NCI-H446 (cell line): ENCODE measurements at regions not wholly inside any gene's neighbourhood (a gene's known extent, or its start where the extent isn't known, plus 50 kb on each side); places are given as distances from the start of the nearest gene placed in this dataset.

Experiments
- DNase-seq, 2 experiments: peaks; one replicate each; lab custom pipeline; 2025; lab: John Stamatoyannopoulos, UW

- no peak for DNase-seq
Measured at GRCh38 chr5:61596265-61596664, 264.2 kb downstream of the ZSWIM6 start.

DNA sequence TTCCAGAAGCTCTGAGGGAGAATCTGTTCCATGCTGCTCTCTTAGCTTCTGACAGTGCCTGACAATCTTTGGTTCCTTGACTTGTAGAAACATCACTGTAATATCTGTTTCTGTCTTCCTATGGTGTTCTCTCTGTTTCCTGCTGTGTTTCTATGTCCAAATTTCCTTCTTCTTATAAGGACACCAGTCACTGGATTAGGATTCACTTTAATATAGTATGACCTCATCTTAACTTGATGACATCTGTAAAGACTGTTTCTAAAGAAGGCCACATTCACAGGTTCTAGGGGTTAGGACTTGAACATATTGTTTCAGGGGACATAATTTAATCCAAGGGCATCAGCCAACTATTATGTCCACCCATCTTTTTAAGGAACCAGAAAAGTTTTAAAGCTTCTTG lies 265.6 kb downstream of the ZSWIM6 start:
- DNase-seq = no peak

- DNase-seq = no peak
Measured at GRCh38 chr5:61598126-61598525, 266.1 kb downstream of the ZSWIM6 start.

DNA sequence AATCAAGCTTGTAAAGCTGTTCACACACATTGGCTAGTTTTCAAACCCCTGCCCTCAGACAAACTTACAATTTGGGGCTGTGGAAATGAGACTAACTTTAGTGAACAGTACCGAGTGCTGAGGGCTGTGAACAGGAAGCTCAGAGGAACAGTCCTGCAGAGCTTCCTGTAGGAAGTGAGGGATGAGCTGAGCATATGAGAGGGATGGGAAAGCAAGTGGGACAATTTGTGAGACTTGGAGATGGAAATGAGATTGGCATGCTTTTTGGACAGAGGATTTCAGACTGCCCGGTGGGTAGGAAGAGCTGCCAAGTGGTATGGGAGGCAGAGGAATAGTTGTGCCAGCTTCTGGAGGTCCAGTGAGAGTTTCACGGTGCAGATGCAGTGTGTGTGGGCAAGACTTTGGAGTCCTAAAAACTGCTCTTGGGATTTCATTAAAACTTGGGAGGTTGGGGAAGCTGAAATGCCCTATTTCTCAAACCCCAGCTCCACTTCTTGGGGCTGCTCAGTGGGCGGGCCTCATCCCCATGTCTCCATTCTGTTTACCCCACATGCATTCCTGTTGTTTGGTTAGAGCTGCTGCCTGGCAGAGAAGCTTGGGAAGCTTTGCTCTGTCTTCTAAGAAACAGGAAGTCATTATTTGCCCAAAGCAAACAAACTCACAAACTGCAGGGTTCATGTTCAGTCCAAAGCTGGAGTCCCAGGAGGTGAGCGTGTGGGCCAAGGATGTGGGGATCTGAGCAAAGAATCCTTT lies 267.5 kb downstream of the ZSWIM6 start:
- DNase-seq = peak in 1 of 2 experiments; percentile 25

- DNase-seq = no peak
Measured at GRCh38 chr5:61600123-61600444, 268.0 kb downstream of the ZSWIM6 start.

- DNase-seq = peak in 1 of 2 experiments; percentile 48
Measured at GRCh38 chr5:61600945-61601511, 269.0 kb downstream of the ZSWIM6 start.

DNA sequence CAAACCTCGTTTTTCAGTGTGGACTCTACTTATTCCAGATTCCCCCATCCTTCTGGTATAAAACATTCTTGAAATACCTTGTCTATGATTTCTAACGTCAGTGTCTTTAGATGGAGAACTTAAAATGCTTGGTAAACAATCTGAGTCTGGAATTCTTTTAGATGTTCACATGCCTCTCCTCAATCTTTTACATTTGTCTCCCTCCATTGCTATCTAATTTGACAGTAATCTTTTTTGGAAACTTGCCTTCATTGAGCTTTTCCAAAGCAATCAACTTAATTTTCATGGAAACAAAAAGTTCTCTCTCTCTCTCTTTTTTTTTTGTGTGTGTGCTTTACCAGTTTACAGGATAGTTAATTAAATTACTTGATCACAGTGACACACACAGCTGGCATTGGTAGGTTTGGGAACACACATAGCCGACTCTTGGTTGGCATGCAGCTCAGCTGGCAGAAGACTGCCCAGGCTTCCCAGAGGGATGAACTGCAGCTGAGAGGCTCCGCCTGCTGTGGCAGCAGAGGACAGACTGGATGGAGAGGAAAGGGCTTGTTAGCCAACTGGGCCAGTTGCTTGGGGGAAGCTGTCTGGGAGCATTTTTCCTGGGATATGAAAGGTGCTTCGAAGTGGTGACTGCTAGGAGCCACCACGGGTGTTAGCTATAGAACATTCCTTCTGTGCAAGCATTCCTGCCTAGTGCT lies 271.3 kb downstream of the ZSWIM6 start:
- DNase-seq = peak; percentile 29 to 62

DNA sequence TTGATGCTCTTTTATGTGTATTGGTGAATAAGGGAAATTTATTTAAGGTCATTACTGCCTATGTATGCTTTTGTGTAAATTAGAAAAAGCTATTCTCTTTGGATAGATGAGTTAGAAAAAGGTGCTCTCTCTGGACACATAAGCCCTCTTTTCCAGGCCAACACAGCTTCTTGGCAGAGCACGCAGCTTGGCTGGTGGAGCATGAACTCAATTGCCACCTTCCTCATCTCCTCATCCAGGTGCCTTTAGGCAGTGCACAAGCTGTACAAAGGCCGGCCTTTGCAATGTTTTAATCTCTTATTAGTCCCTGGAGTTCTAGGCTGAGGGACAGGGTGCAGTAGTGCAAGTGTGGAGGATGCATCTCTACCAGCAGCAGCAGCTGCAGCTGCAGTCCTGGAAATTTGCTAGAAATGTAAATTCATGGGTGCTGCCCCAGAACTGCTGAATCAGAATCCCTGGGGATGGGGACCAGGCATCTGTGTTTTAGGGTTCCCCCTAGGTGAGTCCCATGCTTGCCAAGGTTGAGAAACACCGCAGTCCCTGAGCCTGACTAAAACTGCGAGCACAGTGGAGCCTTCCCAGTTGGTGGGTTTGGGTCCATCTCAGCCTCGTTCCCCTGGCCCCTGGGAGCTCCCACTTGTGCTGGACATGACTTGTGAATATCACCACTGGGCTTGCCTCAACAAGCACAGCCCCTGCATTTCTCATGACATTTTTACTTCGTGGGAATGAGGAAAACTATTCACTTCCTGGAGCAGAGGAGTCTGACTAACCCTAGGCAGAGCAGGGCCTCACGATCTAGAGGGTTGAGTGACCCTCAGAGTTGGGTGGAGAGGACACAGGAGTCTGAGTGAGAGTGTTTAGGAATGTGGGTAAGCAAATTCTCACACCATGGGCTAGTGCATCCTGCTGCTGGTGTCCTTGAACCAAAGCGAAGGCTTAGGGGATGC lies 272.3 kb downstream of the ZSWIM6 start:
- DNase-seq = no peak

- DNase-seq = no peak
Measured at GRCh38 chr5:61609840-61610677, 278.0 kb downstream of the ZSWIM6 start.

GRCh38 chr5:61610678-61611024 lies 278.6 kb downstream of the ZSWIM6 start:
- DNase-seq = no peak

- DNase-seq = no peak
Measured at GRCh38 chr5:61612431-61612830, 280.4 kb downstream of the ZSWIM6 start.

DNA sequence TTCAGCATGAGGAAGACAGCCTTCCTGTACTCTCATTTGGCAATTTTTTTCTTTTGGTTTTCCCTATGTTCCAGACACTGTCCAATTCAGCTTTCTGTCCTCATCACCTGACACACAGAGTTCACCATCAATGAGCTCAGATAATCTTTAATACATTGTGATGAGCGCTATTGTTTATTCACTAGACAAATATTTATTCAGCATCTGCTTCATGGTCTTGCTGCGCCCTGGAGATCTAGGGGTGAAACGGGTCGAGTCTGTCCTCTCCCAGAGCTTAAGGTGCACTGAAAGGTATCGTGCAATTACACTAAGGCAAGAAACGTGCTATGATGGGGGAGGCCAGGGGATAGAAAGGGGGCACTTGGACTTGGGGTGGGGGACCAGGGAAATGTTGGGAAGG lies 281.6 kb downstream of the ZSWIM6 start:
- no peak for DNase-seq

DNA sequence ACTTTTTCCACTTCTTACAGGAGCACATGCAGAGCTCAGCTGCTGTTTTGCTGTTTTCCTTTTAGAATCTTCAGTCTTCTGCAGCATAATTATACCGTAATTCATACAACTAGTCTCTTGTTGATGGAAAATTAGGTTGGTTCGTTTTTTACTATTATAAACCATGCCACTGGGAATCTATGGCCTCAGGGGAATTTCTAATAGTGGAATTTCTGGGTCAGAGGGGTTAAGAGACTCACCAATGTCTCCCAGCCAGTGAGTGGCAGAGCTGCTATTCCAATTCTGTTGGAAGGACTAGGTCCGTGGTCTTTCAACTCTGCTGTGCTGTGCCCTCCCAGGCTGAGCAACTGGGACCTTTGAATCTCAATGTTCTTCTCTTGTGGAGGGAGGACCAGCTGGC lies 282.5 kb downstream of the ZSWIM6 start:
- no peak for DNase-seq

DNA sequence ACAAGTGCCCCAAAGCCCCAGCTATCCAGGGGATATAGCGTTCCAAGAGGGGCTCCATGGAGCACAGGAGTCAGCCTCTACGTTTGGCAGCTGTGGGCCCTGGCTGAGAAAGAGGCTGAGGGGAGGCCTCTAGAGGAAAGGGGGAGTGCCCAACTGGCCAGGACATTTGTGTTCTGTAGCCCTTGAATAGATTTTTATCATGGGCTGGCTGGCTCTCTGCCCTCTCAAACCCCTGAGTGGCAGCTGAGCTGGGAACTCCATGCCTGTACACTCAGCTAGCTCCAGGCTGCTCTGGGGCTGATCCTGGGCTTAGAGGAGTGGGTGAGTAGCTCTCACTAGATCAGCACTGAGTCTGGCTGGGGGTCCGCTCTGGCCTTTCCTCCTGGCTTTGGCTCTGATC lies 285.0 kb downstream of the ZSWIM6 start:
- DNase-seq = no peak

- no peak for DNase-seq
Measured at GRCh38 chr5:61617995-61618525, 286.0 kb downstream of the ZSWIM6 start.

DNA sequence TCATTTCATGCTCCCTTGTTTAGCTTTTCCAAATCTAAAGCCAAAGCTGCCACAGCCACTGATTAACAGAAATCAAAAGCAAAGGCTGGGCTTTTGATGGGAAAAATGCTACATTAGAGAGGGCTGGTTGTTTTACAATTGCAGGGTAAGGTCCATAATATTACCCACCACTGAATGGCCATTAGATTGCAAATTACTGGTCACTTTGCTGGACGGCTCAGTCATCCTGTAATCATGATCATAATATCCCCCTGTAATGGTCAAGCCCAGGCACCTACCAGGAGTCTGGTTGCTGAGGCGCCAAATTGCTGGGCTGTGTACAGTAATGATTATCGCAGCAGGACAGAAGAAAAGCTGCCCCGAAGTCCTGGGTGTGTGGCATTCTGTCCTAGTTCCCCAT lies 286.5 kb downstream of the ZSWIM6 start:
- DNase-seq = no peak

DNA sequence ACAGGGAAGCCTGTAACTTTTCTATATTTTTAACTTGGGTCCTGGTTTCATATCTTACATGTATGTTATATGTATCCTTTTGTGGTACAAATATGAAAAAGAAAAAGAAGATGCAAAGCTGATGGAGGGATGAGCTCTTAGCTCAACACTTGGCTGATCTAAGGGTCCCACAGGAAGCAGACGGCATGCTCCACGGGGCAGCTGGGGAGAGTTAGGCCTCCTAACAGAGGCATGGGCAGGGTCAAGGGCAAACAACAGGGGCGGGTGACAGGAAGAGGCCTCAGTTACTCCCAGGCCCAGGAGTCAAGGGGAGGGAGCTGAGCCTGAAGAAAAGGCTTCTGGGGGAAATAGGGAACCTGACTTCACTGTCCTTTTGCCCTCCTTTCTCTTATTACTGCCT lies 287.2 kb downstream of the ZSWIM6 start:
- DNase-seq = no peak

DNA sequence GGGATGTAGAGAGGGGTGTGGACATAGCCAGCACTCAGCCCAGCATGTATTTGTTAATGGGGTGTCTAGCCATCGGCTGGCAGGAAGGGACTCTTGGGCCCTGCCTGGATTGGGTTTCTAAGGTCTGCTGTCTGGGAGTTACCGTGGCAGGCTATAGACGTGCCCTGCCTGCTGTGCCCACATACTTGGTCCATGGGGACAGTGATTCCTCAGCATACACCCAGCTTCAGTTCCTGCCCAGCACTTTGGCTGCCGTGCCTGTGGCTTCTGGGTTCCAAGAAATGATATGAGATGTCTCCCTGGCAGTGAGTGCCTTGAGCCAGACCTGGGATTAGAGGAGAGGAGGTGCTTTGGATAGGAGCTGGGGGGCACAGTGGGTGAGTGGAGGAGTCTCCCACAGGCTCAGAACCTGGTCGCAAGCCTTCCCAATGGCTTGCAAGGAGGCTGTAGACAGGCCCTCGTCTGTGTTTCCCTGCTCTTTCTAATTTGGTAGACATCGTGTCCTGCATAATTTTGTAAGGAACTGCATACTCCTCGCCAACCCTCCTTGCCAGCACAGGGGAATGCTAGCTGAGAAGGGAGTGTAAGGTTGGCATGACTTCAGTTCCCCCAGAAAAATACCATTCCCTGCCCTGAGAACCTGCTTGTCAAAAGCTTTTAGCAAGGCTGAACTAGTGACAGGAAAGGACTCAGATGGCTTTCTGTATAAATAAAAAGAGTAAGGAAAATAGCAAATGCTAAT lies 287.9 kb downstream of the ZSWIM6 start:
- DNase-seq = no peak

DNA sequence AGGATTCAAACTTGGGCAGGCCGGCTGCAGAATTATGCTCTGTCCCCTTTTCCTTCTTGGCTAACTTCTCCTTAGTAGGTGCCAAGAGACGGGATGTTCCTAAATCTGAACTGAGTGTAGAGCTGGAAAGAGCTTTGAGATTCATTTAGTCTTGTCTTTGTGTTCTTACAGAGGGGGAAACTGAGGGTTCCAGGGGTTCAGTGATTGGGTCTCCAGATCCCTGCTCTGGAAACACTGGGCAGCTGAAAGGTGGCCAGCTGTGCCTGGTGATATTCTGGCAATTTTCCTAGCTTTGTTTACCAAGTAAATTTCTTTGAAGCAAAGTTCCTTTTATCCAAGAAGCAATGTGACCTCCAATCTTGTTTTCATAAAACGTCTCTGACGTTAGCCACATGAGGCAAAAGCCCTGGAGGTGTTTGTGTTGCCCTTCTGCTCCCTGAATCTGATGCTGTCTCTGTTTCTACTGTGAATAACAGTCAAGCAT lies 288.7 kb downstream of the ZSWIM6 start:
- no peak for DNase-seq

DNA sequence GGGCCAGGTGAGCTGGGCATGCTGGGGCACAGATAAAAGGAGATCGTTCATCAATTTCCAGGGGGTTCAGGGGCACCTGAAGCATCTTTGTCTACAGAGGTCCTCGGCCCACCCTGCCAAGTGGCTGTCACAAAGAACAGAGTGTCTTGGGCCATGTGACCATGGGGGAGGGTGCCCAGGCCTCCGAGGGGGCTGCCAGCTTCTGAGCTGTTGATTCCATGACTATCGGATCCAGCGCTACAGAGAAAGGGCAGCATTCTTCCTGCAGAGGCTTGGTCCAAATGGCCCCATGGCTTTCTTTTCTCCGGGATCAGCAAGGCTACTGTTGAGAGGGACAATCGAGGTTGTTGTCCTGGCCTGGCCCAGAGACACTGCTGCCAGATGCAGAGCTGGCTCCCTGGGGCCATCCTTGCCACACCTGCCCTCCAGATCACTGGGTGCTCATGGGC lies 289.2 kb downstream of the ZSWIM6 start:
- no peak for DNase-seq
